Effector memory CD4-positive, alpha-beta T cell (primary cell): ENCODE measurements at regions not wholly inside any gene's neighbourhood (a gene's known extent, or its start where the extent isn't known, plus 50 kb on each side); places are given as distances from the start of the nearest gene placed in this dataset.
"Not testable (repeated sequence)": the region's sequence is repeated elsewhere in the genome, so short reads cannot be mapped to it uniquely, and the experiment has no call there.

Experiments
- DNase-seq, 3 donors: peaks; one replicate each; pipeline ENCODE4 v3.0.0-alpha.2; 2020
- H3K27ac ChIP-seq: 2 replicates; pipeline ENCODE4 v1.7.0; 2013; ENCODE audit warnings: mild to moderate bottlenecking, low read length, moderate library complexity; ENCODE audit not compliant: insufficient read depth, poor library complexity, severe bottlenecking
- H3K27me3 ChIP-seq: replicated peaks from 2 replicates; pipeline ENCODE4 v1.7.0; 2013; ENCODE audit warnings: mild to moderate bottlenecking, low read length; ENCODE audit not compliant: insufficient read depth, control insufficient read depth, poor library complexity, severe bottlenecking
- H3K36me3 ChIP-seq: 2 replicates; pipeline ENCODE4 v1.7.0; 2013; ENCODE audit warnings: mild to moderate bottlenecking, low read length, moderate library complexity; ENCODE audit not compliant: control insufficient read depth, insufficient read depth
- H3K4me1 ChIP-seq: 2 replicates; pipeline ENCODE4 v1.7.0; 2013; ENCODE audit warnings: low read length, mild to moderate bottlenecking; ENCODE audit not compliant: control insufficient read depth, insufficient read depth, poor library complexity, severe bottlenecking
- H3K4me3 ChIP-seq: 2 replicates; pipeline ENCODE4 v1.7.0; 2013; ENCODE audit warnings: low read length, low read depth, mild to moderate bottlenecking; ENCODE audit not compliant: insufficient read depth, poor library complexity, severe bottlenecking
- H3K9me3 ChIP-seq: 2 replicates; pipeline ENCODE4 v1.7.0; 2013; ENCODE audit warnings: mild to moderate bottlenecking, low read length, moderate library complexity; ENCODE audit not compliant: control insufficient read depth

DNA sequence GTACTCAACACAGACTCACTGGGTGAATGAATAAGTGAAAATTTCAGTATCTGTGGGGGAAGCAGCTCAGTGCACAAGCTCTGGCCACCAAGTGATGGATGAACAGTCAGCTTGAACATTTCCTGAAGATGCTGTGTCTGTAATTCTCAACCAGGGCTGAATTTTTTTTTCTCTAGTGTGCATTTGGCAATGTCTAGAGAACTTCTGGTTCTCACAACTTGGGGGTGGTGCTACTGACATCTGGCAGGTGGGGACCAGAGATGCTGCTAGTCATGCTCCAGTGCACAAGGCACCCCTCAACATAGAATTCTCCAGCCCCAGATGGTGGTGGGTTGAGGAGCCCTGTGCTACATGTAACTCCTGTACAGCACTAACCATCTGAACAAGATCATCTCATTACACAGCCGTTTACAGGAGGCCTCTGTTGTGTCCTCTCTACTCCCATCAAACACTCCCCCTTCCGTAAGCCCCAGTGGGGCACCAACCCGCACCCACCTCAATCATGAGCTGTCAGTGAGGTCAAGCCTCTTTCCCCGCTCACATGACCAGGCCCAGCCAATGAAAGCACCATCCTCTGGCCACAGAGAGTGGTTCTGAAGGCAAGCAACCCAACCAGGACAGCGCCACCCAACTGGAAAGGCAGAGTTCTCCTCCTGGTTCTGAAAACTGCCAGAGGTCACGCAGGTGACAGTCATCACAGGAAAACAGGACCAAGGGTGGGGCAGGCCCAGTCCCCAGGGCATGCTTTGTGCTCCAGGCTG is 103.9 kb upstream of the PMEPA1 start:
- Histone ChIP-seq H3K27ac (no peak overlapping the region), H3K4me3 (no peak overlapping the region), H3K9me3 (no peaks in the 10 kb centered on the region), H3K27me3 (no peaks in the 10 kb centered on the region), H3K4me1 (no peaks in the 10 kb centered on the region), H3K36me3 (no peaks in the 10 kb centered on the region)
- no peak for DNase-seq

DNA sequence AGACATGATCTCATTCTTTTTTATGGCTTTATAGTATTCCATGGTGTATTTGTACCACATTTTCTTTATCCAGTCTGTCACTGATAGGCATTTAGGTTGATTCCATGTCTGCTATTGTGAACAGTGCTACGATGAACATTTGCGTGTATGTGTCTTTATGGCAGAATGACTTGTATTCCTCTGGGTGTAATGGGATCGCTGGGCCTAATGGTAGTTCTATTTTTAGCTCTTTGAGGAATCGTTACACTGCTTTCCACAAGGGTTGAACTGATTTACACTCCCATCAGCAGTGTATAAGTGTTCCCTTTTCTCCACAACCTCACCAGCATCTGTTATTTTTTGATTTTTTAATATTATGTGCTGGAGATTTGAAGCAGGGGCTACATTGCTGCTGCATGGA is 102.8 kb upstream of the PMEPA1 start:
- DNase-seq, H3K9me3 ChIP-seq, H3K36me3 ChIP-seq, H3K4me1 ChIP-seq, H3K4me3 ChIP-seq, H3K27me3 ChIP-seq, H3K27ac ChIP-seq: not testable (repeated sequence)

DNA sequence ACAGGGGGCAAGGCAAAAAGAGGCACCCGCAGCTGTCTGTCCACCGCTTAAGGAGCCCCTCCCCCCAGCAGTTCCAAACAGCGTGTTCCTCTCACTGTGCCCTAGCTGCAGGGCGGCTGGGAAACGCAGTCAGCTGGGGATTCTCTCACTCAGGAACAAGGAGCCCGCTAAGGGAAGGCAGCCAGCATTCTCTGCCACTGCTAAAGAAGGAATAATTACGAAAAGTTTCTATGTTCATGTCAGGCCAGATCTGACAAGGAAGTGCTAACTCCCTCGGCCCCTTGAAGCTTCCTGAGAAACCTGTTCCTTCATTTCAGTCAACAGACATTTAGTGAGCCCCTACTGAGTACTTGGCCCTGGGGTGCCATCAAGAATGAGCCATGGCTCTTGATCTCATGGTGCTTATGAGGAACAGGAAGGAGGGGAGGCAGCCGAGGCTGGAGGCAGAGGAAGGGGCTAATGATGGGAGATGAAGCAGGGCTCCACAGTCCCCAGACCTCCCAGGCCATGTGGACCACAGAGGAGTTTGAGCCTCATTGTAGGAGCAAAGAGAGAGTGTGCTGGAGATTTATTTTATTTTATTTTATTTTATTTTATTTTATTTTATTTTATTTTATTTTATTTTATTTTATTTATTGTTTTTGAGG is 101.7 kb upstream of the PMEPA1 start:
- H3K36me3 ChIP-seq = no peaks in the 10 kb centered on the region
- H3K27ac ChIP-seq = no peak overlapping the region
- H3K4me1 ChIP-seq = no peaks in the 10 kb centered on the region
- H3K4me3 ChIP-seq = no peak overlapping the region
- DNase-seq = no peak
- no peaks in the 10 kb centered on the region for H3K9me3 ChIP-seq
- no peaks in the 10 kb centered on the region for H3K27me3 ChIP-seq

DNA sequence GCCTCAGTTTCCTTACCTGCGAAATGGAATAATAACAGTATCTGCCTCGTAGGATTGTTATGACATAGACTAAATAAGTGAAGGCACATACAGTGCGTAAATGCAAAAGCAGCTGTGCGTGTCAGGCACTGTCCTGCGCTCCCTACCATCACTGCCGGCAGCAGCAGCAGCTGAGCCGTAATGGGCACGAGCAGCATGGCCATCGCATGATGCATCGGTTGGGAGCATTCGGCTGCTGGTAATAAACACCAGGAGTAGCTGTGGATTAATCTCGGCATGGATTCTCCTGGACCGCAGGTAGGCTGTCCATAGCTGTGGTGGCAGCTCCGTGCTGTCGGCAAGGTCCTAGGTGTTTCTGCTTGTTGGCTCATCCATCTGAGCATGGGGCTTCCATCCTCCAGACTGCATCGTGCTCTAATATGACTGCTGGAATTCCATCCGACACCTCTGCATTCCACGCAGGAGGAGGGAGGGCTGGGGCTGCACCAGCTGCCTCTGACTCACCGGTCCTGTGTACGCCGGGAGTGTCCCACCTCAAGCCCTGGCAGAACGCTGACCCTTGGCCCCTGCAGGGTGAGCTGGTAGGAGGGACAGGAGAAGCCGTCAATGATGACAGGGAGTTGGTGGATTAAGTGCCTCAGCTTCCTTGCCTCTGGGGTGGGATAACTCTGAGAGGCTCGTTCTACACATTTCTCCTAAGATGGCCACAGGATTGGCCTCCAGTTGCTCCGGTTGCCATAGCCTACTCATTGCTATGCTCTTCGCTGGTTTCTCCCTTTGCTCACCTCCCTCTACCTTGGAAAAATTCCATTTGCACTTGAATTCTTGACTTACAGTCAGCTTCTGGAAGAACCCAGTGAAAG is 100.9 kb upstream of the PMEPA1 start:
- H3K4me3 ChIP-seq = no peak overlapping the region
- H3K27ac ChIP-seq = no peak overlapping the region
- DNase-seq = no peak
- H3K9me3 ChIP-seq = no peaks in the 10 kb centered on the region
- no peaks in the 10 kb centered on the region for H3K27me3 ChIP-seq
- H3K4me1 ChIP-seq = no peaks in the 10 kb centered on the region
- H3K36me3 ChIP-seq = no peaks in the 10 kb centered on the region

DNA sequence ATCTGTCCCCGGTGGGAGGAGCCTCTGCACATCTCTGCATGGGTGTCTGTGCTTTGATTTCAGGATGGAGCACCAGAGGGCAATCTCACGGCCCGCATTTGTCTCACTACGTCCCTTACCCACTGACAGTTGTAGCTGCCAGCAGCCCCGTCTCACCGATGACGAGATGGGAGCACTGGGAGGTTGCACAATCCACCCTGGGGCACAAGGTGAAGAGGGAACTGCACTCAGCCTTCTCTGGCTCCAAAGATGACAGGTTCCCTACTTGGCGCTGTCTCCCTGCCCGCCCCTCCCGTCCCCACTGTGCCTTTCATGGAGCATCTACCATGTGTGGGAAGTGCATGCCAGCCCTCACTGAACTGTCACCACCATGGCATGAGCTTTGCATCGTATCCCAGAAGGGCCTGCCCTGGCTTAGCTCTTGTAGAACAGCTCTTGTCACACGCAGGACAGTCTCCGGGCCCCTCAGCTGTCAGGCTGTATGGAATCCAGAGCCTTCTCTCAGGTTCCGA is 99.9 kb upstream of the PMEPA1 start:
- Histone ChIP-seq H3K27ac (no peak overlapping the region), H3K9me3 (no peaks in the 10 kb centered on the region), H3K36me3 (no peaks in the 10 kb centered on the region), H3K4me3 (no peak overlapping the region), H3K27me3 (no peaks in the 10 kb centered on the region), H3K4me1 (no peaks in the 10 kb centered on the region)
- DNase-seq = no peak

DNA sequence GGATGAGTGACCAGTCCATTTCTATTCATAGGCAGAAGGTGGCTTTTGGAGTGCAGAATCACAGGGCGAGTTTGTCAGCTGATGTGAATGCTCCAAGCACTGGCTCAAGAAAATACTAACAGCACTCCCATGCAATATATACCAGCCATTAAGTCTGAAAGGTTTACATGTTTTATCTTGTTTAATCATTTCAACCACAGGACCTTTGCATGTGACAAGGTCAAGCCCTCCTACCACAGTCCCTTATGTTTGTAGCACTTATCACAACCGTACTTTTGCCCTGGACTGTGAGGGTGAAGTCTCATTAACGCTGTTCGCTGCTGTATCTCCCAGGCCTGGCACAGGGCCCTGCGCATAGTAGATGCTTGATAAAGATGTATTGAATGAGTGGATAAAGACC is 99.3 kb upstream of the PMEPA1 start:
- DNase-seq = no peak
- H3K9me3 ChIP-seq = no peaks in the 10 kb centered on the region
- H3K4me1 ChIP-seq = no peaks in the 10 kb centered on the region
- no peaks in the 10 kb centered on the region for H3K36me3 ChIP-seq
- H3K27me3 ChIP-seq = no peaks in the 10 kb centered on the region
- no peak overlapping the region for H3K27ac ChIP-seq
- no peak overlapping the region for H3K4me3 ChIP-seq

DNA sequence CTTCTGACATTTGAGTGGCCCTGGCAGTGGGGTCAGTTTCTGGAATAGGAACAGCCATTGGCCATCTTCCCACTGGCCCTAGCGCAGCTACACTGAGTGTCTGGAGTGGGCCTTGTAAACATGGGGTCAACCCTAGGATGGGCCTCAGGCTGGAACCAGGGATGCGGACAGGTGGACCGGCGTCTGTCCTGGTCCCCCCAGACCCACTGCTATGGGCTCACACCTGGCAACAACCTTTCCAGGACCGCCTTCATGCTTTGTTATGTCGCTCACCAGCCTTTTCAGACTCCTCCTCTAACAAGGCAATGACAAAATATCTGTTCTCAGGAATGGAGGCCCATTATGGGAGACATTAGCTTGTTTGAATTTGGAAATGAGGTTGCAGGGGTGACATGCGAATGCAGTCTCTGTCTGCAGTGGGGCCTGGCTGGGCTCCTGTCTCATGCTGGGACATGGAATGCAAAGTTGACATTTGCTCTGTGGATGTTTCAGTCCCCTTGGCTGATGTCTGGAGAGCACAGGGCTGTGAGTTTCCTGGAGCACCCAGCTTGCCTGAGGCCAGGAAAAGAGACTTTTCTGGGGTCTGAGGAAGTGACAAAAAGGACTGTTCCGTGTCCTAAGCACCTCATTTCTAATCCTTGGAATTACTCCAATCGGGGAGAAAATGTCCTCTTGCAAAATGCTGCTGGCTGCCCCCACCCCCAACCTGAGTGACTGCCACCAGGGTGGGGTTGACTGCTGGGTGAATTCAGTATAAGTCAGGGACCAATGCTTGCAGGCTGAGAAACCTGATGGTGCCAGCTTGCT is 98.7 kb upstream of the PMEPA1 start:
- DNase-seq = no peak
- H3K36me3 ChIP-seq = no peaks in the 10 kb centered on the region
- no peak overlapping the region for H3K27ac ChIP-seq
- no peaks in the 10 kb centered on the region for H3K9me3 ChIP-seq
- H3K27me3 ChIP-seq = no peaks in the 10 kb centered on the region
- no peaks in the 10 kb centered on the region for H3K4me1 ChIP-seq
- H3K4me3 ChIP-seq = no peak overlapping the region

DNA sequence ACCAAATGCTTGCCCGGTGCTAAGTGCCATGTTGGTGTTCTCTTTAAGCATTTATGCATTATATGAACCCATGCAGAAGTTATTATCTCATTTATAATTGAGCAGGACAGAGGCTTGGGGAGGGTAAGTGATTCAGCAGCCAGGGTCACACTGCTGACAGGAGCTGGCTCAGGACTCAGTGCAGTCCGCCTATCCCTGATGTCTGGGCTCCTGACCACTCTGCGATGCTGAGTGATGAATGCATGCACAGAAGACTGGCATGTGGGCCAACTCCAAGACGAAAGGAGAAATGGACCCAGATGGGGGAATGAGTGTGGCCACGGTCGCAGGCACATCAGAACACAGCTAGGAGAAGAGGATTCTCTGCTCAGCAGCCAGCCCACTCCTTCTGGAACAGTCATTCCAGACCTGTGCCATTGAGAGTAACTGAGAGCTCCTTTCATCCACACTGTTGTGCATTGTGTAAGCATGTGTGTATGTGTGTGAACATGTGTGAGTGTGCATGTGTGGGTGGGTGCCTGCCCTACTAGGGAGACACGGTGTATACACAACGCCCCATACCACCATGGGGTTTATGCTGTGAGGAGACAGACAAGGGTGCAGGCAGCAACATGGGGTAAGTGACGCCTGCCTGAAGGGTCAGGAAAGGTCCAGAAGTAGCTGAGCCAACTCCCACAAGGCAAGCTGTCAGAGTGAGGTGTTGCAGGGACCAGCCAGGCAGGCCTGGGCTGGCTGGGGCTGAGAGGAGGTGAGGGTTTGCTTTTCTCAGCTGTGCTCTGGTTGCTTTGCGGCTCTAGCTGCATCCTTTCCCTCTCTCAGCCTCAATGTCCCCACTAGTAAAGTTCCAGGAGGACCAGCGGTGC is 97.8 kb upstream of the PMEPA1 start:
- H3K4me3 ChIP-seq = no peak overlapping the region

DNA sequence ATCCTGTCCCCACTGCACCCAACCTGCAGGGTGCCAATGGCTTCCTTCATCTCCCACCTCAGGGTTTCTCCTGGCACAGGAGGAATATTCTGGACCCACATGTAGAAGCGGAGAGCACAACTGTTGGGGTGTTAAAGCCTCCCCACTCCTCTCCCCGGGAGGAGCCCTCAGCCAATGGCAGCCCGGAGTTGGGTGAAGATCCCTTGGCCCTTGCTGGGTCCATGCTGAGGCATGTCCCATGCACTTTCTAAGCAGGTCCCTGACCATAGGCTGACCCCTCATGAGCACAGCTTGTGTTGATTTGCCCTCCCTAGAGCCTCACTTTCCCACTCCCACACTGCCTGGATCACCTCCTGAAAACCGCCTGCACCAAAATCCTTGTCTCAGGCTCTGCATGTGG is 97.2 kb upstream of the PMEPA1 start:
- no peaks in the 10 kb centered on the region for H3K4me1 ChIP-seq
- no peak for DNase-seq
- no peaks in the 10 kb centered on the region for H3K27me3 ChIP-seq
- H3K9me3 ChIP-seq = no peaks in the 10 kb centered on the region
- H3K27ac ChIP-seq = no peak overlapping the region
- no peak overlapping the region for H3K4me3 ChIP-seq
- no peaks in the 10 kb centered on the region for H3K36me3 ChIP-seq

More for the DNA sequence above, 97.8 kb upstream of the PMEPA1 start:
- no peaks in the 10 kb centered on the region for H3K36me3 ChIP-seq
- no peaks in the 10 kb centered on the region for H3K4me1 ChIP-seq
- no peak overlapping the region for H3K27ac ChIP-seq
- DNase-seq = no peak
- no peaks in the 10 kb centered on the region for H3K9me3 ChIP-seq
- H3K27me3 ChIP-seq = no peaks in the 10 kb centered on the region
